Esophagus muscularis mucosa (tissue), 4 donors: ENCODE measurements at regions not wholly inside any gene's neighbourhood (a gene's known extent, or its start where the extent isn't known, plus 50 kb on each side); places are given as distances from the start of the nearest gene placed in this dataset.
"Not testable (repeated sequence)": the region's sequence is repeated elsewhere in the genome, so short reads cannot be mapped to it uniquely, and the experiment has no call there.

Source experiments
- EP300 ChIP-seq: sonication (generic); formaldehyde crosslinking; IDR thresholded peaks from one replicate; pipeline ENCODE4 v1.6.1; 2017; ENCODE audit warnings: antibody characterized with exemption
- POLR2AphosphoS5 ChIP-seq, 2 donors: sonication (generic); formaldehyde crosslinking; IDR thresholded peaks; one replicate each; pipeline ENCODE4 v1.6.1; 2017; ENCODE audit warnings: antibody characterized with exemption in 2 of 2
- TF ChIP-seq, protein P1 (sequence below), 3 experiments: fragments of 200-600 bp in 2 of 3; fragments of 450-650 bp in 1 of 3; sonication (generic) in 2 of 3; IDR thresholded peaks; one replicate each; pipeline ENCODE4 v1.5.1; 2017 to 2019; ENCODE audit warnings: antibody characterized with exemption in 3 of 3, mild to moderate bottlenecking in 2 of 3, moderate library complexity in 1 of 3

DNA sequence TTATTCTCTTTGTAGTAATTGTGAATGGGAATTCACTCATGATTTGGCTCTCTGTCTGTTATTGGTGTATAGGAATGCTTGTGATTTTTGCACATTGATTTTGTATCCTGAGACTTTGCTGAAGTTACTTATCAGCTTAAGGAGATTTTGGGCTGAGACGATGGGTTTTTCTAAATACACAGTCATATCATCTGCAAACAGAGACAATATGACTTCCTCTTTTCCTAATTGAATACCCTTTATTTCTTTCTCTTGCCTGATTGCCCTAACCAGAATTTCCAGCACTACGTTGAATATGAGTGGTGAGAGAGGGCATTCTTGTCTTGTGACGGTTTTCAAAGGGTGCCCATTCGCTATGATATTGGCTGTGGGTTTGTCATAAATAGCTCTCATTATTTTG is 209.8 kb upstream of the NEBL start:
- TF ChIP-seq EP300; POLR2AphosphoS5 (IDR thresholded peaks at IDR 0.05): not testable (repeated sequence)
- TF ChIP-seq, protein P1, sequence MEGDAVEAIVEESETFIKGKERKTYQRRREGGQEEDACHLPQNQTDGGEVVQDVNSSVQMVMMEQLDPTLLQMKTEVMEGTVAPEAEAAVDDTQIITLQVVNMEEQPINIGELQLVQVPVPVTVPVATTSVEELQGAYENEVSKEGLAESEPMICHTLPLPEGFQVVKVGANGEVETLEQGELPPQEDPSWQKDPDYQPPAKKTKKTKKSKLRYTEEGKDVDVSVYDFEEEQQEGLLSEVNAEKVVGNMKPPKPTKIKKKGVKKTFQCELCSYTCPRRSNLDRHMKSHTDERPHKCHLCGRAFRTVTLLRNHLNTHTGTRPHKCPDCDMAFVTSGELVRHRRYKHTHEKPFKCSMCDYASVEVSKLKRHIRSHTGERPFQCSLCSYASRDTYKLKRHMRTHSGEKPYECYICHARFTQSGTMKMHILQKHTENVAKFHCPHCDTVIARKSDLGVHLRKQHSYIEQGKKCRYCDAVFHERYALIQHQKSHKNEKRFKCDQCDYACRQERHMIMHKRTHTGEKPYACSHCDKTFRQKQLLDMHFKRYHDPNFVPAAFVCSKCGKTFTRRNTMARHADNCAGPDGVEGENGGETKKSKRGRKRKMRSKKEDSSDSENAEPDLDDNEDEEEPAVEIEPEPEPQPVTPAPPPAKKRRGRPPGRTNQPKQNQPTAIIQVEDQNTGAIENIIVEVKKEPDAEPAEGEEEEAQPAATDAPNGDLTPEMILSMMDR (IDR thresholded peaks at IDR 0.05), result not testable (repeated sequence)
